Daoy (cell line): ENCODE measurements at regions not wholly inside any gene's neighbourhood (a gene's known extent, or its start where the extent isn't known, plus 50 kb on each side); places are given as distances from the start of the nearest gene placed in this dataset.
A peak's percentile ranks its signal among the peaks of the same experiment; 100 is the strongest.
"Not testable (repeated sequence)": the region's sequence is repeated elsewhere in the genome, so short reads cannot be mapped to it uniquely, and the experiment has no call there.

Experiments
- DNase-seq: peaks from one replicate; pipeline ENCODE4 v3.0.0-alpha.2; 2015; ENCODE audit warnings: low read depth

DNA sequence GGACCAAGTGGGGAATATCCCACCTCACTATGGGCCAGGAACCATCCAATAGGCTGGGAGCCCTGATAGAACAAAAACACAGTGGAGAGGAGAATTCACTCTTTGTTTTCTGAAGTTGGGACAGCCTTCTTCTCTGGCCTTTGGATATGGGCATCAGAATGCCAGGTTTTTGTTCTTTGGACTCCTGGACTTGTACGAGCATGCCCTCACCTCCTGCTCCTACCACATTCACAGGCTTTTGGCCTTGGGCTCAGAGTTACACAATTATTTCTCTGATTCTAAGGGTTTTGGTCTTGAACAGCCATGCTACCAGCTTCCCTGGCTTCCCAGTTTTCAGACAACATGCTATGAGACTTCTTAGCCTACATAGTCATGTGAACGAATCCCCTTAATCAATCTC is 732.9 kb upstream of the VRK2 start:
- DNase-seq, result no peak

DNA sequence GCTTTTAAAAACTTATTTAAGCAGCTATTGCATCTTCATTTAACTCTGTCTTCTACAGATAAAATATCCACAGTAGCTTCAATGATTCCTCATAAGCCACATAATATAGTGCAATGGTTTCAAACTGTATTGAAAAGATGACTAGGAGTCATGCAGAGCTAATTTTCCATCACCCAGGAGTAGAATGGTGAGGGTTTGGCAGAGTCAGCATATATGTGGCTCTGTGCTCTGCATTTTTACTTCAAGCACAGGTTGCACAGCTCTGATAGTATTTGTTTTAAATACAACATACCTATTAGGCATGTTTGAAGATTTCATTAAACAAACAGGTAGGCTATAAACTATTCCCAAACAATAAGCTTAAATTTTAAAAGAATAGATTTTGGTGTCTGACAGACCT is 731.9 kb upstream of the VRK2 start:
- DNase-seq, result no peak

DNA sequence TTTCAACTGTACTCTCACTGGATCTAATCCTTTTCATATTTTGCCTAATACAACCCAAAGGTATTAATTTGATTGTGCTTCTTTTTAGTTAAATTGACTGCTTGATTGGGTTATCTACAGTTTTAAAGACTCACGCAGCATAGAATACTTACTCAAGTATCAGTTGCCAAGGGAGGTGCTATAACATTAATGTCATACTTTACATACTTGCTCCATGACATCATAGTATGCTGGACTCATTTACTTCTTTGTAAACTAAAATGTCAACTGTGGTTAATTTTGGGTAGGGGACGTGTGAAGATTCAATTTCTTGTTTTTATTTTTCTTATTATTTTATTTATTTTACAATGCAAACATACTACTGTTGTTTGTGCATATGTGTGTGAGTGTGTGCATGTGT is 716.2 kb upstream of the VRK2 start:
- DNase-seq, result peak; percentile 5

DNA sequence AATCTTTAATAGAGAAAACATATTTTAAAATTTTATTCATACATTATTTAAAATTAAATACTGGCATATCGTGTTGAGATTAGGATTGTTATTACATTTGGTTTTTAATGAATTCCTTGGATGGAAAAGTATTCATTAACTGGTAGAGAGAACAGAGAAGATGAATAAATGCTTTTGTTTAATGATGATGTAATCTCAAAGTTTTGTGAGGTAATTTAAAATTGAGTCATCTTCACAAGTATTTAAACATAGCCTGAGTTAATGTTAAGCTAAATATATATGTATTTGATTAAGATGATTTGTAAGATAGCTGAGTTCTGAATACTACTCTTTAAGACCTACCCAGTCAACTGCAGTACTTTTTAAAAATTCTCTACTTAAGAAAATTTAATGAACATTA is 713.4 kb upstream of the VRK2 start:
- DNase-seq, result no peak

DNA sequence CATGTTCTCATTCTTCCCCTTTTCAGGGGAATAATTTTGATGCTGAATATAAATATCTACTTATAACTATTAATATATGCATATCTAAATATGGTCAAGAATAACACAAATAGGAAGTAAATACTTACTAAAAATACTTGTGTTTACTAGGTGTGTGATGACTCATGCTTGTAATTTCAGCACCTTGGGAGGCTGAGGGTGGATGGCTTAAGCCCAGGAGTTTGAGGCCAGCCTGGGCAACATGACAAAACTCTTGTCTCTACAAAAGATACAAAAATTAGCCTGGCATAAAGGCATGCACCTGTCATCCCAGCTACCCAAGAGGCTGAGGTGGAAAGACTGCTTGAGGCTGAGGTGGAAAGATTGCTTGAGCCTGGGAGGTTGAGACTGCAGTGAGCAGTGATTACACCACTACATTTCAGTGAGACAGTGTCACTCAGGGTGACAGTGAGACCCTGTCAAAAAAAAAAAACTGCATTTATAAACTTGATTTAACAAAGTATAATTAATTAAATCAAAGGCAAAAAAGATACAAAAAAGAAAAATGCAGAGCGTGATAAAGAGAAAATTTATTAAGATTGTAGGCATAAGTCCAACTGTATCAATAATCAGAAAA is 703.1 kb upstream of the VRK2 start:
- DNase-seq, result no peak

DNA sequence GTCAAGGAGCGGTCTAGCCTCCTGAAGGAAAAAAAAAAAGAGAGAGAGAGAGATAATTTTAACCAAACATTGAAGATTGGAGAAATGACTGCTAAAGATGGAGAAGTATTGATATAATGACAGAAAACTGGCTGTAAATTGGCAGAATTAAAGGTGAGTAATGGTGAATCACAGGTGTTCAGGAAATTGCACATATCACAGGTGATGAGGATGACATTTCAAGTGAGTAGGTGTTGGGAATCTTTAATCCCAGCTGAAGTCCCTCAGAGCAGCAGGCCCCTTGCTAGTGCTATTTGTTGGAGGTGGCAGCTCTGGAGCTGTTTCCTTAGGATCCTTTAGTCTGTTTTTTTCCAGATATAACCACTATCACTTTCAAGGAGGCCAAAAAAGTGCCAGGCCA is 678.4 kb upstream of the VRK2 start:
- no peak for DNase-seq

DNA sequence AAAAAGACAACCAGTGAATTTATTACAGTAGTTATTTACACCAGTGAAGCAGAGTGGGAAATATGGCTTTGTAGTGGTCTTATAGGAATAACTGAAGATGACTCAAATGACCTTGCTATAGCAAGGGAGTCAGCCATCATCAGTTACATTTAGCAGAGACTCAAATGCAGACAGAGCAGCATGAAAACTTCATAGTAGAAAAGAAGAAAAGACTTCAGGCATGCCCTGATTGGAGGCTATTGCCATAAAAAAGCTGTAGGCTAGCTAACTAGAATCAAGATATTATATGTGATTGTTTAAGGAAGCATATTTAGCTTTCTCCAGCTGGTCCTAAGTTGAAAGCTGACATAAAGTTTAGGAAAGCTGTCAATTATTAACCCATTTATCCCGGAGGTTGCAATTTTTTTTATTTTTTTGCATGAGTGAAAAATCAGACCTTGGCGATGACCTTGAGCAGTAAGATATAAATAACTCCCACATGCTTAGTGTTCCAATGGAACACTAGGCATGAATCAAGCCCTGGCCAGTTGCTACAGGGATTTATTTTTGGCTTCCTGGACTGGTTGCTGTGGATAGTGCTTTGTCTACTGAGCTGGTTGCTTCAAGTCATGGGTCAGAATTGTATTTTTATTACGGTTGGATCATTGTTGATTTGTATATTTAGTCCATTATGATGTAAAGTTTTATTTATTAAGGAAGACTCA is 675.6 kb upstream of the VRK2 start:
- DNase-seq, result no peak

DNA sequence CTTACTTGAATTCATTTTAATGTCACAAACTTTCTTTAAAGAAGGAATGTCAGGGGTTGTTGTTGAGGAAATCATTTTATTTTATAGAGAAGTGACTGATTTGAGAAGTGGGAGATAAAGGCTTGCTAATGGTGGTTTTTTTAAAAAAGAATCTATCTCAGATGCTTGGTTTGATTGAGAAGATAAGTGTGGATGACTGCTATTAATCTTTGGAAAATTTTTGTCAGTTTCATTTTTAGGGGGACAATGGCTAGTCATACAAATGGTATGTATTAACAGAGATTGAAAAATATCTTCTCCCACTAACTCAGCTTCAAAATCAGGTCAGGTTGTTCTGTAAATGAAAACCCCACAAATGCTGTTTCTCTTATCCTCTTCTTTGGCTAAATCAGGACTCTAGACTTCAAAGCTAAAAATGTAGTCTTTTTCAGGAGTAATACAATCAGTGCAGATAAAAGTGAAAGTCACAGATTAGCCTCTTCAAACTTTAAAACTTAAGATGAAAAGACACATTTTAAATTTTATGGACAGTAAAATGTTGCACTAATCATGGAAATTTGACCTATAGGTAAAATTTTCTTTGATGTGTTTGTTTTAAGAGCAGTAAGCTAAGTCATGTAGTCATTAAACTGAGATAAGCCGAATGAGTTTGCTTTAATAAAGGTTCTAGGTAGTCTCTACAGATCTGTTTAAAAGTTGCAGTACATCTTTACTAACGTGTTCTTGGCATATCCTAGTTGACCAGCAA is 674.2 kb upstream of the VRK2 start:
- DNase-seq, result no peak

DNA sequence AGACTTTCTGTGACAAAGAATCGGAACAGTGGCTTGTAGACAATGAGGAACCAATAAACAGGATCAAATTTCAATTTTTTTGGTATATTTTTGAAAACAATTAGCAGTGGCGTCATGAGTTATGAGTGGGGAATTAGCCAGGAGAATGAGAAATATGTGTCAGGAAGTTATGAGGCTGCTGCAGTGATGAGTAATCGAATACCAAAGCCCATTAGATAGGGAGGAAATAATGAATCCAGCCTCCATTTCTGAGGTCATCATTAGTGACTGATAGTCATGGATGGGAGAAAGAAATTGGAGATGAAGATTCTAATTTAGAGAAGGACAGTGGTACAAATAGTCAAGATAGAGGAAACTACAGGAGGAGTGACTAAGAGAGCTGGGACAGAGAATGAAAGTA is 673.1 kb upstream of the VRK2 start:
- DNase-seq, result peak; percentile 55

DNA sequence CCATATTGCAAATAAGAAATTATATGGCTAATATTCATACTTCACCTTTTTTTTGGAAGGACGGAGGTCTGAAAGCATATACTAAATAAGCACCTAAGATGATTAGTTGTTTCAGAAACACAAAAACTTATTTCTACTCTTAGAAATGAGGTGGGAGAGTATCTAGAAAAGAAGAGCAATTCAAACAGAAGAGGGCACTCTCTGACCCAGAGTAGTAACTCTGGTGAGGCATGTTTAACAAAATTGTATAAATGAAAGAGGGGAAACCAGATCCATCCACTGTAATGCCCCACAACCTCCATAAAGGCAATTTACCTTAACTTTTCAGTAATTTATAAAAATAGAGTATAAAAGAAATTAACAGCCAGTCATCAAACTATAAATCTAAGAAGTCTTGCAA is 669.6 kb upstream of the VRK2 start:
- no peak for DNase-seq

DNA sequence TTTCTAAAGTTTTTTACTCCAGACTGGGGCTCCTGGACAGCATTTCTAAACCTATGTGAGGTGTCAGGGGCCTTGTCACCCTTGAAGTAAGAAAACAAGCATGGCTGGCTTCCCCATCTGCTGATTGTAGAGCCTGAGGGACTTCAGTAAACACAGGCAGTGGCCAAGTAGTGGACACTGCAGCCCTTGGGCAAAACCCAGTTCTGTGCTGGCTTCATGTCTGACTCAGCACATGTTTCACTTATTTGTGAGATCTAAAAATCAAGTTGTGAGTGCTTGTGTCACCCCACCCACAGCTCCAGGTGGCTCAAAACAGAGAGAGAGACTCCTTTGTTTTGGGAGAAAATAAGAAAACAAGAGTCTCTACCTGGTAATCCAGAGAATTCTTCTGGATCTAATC is 660.3 kb upstream of the VRK2 start:
- DNase-seq, result no peak

DNA sequence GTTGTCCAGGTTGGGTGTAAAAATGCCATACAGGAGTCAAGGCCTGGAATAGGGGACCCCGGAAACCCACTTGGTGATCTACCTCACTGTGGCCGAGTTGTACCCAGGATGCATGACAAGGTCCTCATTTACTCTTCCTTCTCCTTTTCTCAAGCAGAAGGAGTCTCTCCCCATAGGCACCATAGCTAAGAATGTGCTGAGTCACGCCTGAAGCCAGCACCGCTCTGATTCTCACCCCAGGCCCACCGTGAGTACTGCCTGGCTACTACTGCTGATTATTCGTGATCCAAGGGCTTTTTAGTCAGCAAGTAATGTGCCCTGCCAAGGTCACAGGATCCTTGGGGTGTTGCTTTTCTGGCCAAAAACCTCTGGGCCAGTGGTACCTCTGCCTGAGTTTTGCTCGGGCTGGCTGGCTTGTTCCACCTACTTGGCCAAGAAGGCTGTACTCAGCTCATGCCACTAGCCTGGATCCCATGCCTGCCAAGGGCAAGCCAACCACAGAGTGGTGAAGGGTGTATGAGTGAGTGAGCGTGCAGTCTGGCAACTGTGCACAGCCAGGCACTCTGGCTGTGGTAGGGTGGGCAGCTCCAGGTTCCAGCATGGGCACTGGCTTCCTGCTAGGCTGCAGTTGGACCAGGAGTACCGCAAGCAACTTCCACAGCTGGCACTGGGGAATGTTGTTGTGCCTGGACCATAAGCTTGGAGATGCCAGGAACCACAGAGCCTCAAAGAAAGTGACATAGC is 650.1 kb upstream of the VRK2 start:
- peak; percentile 43 for DNase-seq

DNA sequence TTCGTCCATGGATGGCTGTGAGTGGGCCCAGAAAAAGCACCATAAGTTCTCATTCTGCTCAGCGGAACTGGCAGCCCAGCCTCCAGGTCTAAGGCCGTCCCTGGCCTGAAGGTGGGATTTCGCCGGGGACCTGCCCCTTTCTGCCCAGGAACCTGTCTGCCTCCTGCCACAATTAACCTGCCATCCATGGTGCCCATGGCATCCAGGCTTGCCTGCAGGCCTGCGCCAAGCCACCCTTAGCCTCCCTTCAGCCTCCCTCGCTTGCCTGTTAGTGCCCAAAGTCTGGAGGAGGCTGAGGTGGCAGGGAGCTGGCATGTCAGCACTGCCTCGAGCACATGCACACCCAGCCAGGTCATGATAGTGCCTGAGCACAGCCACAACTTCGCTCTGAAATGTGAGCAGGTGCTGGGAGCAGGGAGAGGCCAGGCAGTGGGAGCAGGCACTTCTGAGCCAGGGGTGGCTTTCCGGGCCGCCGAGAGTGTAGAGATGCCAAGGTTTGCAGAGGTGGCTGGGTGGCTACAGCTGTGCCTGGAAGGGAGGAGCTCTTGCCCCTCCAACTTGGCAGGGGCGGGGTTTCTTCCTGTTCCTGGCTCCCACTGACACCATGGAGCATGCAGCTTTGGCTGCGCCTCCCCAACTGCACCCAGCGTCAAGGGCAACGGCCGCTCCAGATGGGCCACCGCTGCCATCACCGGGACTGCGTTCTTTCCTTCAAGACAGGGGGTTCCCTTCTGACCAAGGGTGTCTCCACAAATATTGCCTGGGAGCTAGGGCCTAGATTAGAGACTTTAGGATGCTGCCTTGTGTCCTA is 648.9 kb upstream of the VRK2 start:
- no peak for DNase-seq

DNA sequence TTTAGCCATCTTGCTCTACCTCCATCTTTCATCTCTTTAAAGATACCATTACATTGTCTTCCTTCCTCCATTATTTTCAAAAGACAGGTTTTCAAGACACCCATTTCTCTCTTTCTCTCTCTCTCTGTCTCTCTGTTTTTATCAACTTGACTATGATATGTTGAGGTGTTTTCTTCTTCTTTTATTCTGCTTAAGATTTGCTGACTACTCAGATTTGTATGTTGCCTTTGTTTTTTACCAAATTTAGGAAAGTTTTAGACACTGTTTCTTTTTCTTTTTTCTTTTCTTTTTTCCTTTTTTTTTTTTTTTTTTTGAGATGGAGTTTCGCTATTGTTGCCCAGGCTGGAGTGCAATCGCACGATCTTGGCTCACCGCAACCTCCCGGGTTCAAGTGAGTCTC is 647.5 kb upstream of the VRK2 start:
- DNase-seq, result no peak

DNA sequence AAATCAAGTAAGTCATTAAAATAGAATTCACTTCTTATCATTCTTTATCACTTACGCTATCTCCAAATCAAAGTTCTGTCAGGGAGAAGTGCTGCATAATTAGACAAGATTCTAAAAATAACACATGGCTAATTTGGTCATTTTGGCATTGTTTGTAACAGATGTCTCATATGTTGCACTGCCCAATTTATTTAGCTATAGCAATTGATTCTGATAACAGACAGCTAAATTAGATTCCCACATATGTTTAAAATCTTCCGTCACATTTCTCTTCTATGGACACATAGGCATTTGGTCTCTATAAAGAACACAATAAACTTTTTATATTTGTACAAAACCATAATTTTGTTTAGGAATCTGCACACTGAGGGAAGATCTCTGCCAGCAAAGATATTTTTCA is 644.5 kb upstream of the VRK2 start:
- DNase-seq, result no peak

DNA sequence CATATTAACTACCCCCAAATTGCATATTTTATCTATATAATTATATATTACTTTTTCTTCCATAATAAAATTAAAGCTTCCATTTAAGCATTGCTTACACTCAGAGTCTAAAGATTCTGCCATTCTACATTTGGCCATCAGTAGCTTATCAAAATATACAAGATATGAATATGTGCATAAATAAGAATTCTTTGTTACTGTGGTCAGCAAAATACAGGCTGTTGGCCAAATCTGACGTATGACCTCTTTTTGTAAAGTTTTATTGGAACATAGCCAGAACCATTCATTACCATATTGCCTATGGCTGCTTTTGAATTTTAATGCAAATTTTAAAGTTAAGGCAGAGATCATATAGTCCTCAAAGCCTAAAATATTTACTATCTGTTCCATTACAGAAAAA is 643.9 kb upstream of the VRK2 start:
- DNase-seq, result no peak

DNA sequence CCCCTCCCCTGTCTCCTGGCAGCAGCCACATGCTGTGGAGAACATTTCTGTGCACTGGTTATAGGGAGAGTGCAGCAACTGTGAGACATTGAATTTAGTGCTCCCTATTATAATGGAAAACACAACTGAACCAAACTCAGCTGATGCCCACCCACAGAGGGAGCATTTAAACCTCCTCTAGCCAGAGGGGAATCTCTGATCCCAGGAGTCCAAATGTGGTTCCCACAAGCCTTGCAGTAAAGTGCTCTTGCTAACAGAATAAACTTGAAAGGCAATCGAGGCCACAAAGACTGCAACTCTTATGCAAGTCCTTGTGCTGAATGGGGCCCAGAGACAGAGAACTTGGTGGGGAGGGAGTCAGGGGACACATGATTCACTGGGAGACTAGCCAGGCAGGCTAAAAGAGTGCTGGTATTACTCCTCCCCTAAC is 638.8 kb upstream of the VRK2 start:
- no peak for DNase-seq

DNA sequence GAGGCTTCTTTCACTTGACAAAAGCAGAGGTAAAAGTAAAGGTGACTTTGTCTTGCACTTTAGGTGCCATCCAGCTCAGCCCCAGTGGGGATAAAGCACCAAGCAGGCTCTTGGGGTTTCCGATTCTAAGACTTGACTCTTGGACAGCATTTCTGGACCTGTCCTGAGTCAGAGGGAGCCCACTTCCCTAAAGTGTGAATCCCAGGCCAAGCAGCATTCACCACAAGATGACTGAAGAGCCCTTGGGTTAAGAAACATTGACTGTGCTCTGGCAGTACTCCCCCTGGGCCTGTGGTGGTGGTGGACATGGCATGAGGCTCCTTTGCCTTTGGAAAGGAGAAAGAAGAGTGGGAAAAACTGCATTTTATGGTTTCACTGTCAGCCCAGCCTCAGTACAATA is 638.0 kb upstream of the VRK2 start:
- no peak for DNase-seq

DNA sequence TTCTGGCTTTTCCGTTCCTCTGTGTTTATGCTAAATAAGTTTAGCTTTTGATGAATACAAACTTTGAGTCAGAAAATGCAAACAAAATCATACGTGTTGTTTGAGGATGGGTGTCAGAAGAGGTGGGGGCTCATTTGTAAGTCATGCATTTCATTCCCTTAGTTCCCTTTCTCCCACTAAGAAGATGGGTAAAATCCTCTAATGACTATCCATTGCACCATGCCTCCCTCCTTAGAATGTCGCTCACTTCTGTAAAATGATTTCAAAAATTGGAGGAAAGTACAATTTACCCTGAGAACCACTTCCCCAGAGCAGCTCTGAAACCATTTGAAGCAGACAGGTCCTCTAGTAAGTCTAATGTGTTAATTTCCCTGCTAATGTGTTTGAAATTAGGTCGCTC is 629.6 kb upstream of the VRK2 start:
- no peak for DNase-seq

DNA sequence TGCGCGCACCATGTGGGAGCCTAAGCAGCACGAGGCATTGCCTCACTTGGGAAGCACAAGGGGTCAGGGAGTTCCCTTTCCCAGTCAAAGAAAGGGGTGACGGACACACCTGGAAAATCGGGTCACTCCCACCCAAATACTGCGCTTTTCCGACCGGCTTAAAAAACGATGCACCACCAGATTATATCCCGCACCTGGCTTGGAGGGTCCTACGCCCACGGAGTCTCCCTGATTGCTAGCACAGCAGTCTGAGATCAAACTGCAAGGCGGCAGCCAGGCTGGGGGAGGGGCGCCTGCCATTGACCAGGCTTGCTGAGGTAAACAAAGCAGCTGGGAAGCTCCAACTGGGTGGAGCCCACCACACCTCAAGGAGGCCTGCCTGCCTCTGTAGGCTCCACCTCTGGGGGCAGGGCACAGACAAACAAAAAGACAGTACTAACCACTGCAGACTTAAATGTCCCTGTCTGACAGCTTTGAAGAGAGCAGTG is 627.7 kb upstream of the VRK2 start:
- not testable (repeated sequence) for DNase-seq

DNA sequence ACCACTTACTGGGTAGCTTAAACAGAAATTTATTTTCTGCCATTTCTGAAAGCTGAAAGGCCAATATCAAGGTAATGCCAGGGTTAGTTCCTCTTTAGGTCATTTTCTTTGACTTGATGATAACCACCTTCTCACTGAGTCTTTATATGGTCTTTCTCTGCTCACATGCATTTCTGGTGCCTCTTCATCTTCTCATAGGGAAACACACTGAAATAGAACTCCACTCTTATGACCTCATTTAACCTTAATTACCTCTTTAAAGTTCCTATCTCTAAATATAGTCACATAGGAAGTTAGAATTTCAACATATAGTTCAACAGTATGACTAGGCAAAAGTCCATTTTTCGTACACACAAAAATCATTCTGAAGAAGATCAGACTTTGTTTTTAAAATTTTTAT is 616.8 kb upstream of the VRK2 start:
- no peak for DNase-seq

DNA sequence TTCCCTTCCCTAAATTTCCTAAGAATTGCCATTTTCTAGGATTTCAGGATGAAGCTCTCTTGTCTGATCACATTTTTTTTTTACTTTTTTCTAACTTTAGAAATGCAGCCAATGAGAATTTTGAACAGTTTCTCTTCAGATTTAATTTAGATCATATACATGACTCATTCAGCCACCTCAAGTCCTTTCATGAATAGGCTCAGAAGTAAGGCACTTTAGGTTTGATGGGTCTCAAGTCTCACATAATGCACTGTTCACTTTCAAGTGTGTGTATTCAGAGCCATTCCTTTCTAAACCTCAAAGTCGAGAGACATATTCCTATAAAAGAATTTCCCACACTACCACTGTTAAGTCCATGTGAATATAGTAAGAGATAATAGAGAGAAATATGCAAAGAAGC is 614.1 kb upstream of the VRK2 start:
- DNase-seq, result no peak
